ENCODE measurements at regions not wholly inside any gene's neighbourhood (a gene's known extent, or its start where the extent isn't known, plus 50 kb on each side); places are given as distances from the start of the nearest gene placed in this dataset.

GRCh38 chr1:209218981-209219380 is 364.5 kb upstream of the CAMK1G start:
- Mint-ChIP-seq H3K4me1 (ENCODE audit: low read depth, unreplicated experiment) (no peaks in the 10 kb centered on the region), H3K36me3 (ENCODE audit: insufficient read depth, unreplicated experiment) (no peaks in the 10 kb centered on the region), H3K27me3 (ENCODE audit: insufficient read depth, unreplicated experiment) (peaks cover 15% of the 10 kb centered on the region), H3K9me3 (ENCODE audit: unreplicated experiment) (no peaks in the 10 kb centered on the region), H3K4me3 (ENCODE audit: unreplicated experiment) (no peak overlapping the region), H3K27ac (ENCODE audit: unreplicated experiment) (no peak overlapping the region)
- Histone ChIP-seq H3K27me3 (replicated peaks; ENCODE audit: control insufficient read depth, insufficient read depth, low read length) (no peaks in the 10 kb centered on the region), H3K9me3 (no peaks in the 10 kb centered on the region), H3K4me3 (ENCODE audit: low read depth, low read length) (no peak overlapping the region), H3K36me3 (ENCODE audit: control insufficient read depth, insufficient read depth, low read length) (no peaks in the 10 kb centered on the region), H3K4me1 (no peaks in the 10 kb centered on the region)
- ChIA-PET CTCF (no interaction called here), POLR2A (no interaction called here)
- BruUV-seq (replicated peaks): no TSS peak
- TF ChIP-seq CTCF (IDR thresholded peaks at IDR 0.05; ENCODE audit: insufficient read depth in 1 of 2, low read depth in 1 of 2, low read length in 1 of 2, severe bottlenecking in 1 of 2, unreplicated experiment in 1 of 2): no peak
- no peak for DNase-seq
- intact Hi-C loops (cut with micrococcal nuclease; ENCODE audit: unreplicated experiment): no loop called here

GRCh38 chr1:209219791-209220524 is 363.6 kb upstream of the CAMK1G start:
- no peak for DNase-seq
- Mint-ChIP-seq H3K36me3 (ENCODE audit: insufficient read depth, unreplicated experiment) (no peaks in the 10 kb centered on the region), H3K4me1 (ENCODE audit: low read depth, unreplicated experiment) (no peaks in the 10 kb centered on the region), H3K9me3 (ENCODE audit: unreplicated experiment) (no peaks in the 10 kb centered on the region), H3K27me3 (ENCODE audit: insufficient read depth, unreplicated experiment) (peaks cover 22% of the 10 kb centered on the region), H3K4me3 (ENCODE audit: unreplicated experiment) (no peak overlapping the region), H3K27ac (ENCODE audit: unreplicated experiment) (no peak overlapping the region)
- no peaks in the 10 kb centered on the region for H3K4me1 ChIP-seq
- ChIA-PET CTCF (no interaction called here), POLR2A (no interaction called here)
- H3K4me3 ChIP-seq (ENCODE audit: low read depth, low read length): no peak overlapping the region
- H3K27me3 ChIP-seq (replicated peaks; ENCODE audit: control insufficient read depth, insufficient read depth, low read length): no peaks in the 10 kb centered on the region
- intact Hi-C loops (cut with micrococcal nuclease; ENCODE audit: unreplicated experiment): no loop called here
- BruUV-seq (replicated peaks): no TSS peak
- H3K9me3 ChIP-seq: no peaks in the 10 kb centered on the region
- no peaks in the 10 kb centered on the region for H3K36me3 ChIP-seq (ENCODE audit: control insufficient read depth, insufficient read depth, low read length)
- TF ChIP-seq CTCF (IDR thresholded peaks at IDR 0.05; ENCODE audit: insufficient read depth in 1 of 2, low read depth in 1 of 2, low read length in 1 of 2, severe bottlenecking in 1 of 2, unreplicated experiment in 1 of 2): no peak

GRCh38 chr1:209222826-209223225 is 360.7 kb upstream of the CAMK1G start:
- intact Hi-C loops (cut with micrococcal nuclease; ENCODE audit: unreplicated experiment): no loop called here
- H3K36me3 ChIP-seq (ENCODE audit: control insufficient read depth, insufficient read depth, low read length): no peaks in the 10 kb centered on the region
- Mint-ChIP-seq H3K36me3 (ENCODE audit: insufficient read depth, unreplicated experiment) (no peaks in the 10 kb centered on the region), H3K4me1 (ENCODE audit: low read depth, unreplicated experiment) (no peaks in the 10 kb centered on the region), H3K4me3 (ENCODE audit: unreplicated experiment) (no peak overlapping the region), H3K27ac (ENCODE audit: unreplicated experiment) (no peak overlapping the region), H3K9me3 (ENCODE audit: unreplicated experiment) (no peaks in the 10 kb centered on the region), H3K27me3 (ENCODE audit: insufficient read depth, unreplicated experiment) (peaks cover 19% of the 10 kb centered on the region)
- H3K4me3 ChIP-seq (ENCODE audit: low read depth, low read length): no peak overlapping the region
- TF ChIP-seq CTCF (IDR thresholded peaks at IDR 0.05; ENCODE audit: insufficient read depth in 1 of 2, low read depth in 1 of 2, low read length in 1 of 2, severe bottlenecking in 1 of 2, unreplicated experiment in 1 of 2): no peak
- ChIA-PET POLR2A (no interaction called here), CTCF (no interaction called here)
- H3K9me3 ChIP-seq: no peaks in the 10 kb centered on the region
- H3K27me3 ChIP-seq (replicated peaks; ENCODE audit: control insufficient read depth, insufficient read depth, low read length): no peaks in the 10 kb centered on the region
- H3K4me1 ChIP-seq: no peaks in the 10 kb centered on the region
- DNase-seq: no peak
- BruUV-seq (replicated peaks): no TSS peak

Data from Caco-2 (cell line).